ENCODE measurements at regions not wholly inside any gene's neighbourhood (a gene's known extent, or its start where the extent isn't known, plus 50 kb on each side); places are given as distances from the start of the nearest gene placed in this dataset.
"Not testable (repeated sequence)": the region's sequence is repeated elsewhere in the genome, so short reads cannot be mapped to it uniquely, and the experiment has no call there.

- FAIRE-seq (no peak), ATAC-seq (no peak), DNase-seq (ENCODE audit: low spot score) (no peak)
- Histone ChIP-seq H3K27ac (ENCODE audit: extremely low read length, insufficient read depth, low read length) (no peak overlapping the region), H3K4me2 (ENCODE audit: low read depth, low read length) (no peak overlapping the region), H4K20me1 (ENCODE audit: insufficient read depth, low read length) (no peaks in the 10 kb centered on the region), H3K27me3 (ENCODE audit: control insufficient read depth in 1 of 2, insufficient read depth in 2 of 2, low read length in 2 of 2) (no peaks in the 10 kb centered on the region), H3K36me3 (replicated peaks in 1 of 2; ENCODE audit: control insufficient read depth in 1 of 2, insufficient read depth in 2 of 2, low read length in 2 of 2) (no peaks in the 10 kb centered on the region), H3K9ac (ENCODE audit: insufficient read depth, low read depth, low read length) (no peak overlapping the region), H3K79me2 (ENCODE audit: insufficient read depth, low read length) (no peaks in the 10 kb centered on the region), H3K4me3 (replicated peaks in 1 of 3; ENCODE audit: insufficient read depth in 1 of 3, low read depth in 2 of 3, low read length in 3 of 3) (no peak overlapping the region), H3K4me1 (ENCODE audit: insufficient read depth, low read length) (no peaks in the 10 kb centered on the region), H3K9me3 (ENCODE audit: low read length) (peaks cover 56% of the 10 kb centered on the region), H2AFZ (ENCODE audit: low read length) (no peak overlapping the region)
- POLR2A ChIA-PET: no interaction called here
- intact Hi-C loops (cut with micrococcal nuclease; ENCODE audit: unreplicated experiment) (no loop called here), in situ Hi-C loops (cut with HindIII; ENCODE audit: extremely low pct_ligation_motif_present, low pct_unique_long_range_greater_than_20kb) (no loop called here)
- CTCF ChIA-PET (ENCODE audit: low intra/inter-chr PET ratio, low total read pairs): no interaction called here
- TF ChIP-seq ZNF280D (CRISPR knock-in tag; IDR thresholded peaks at IDR 0.05): no peak
- no TSS peak for BruUV-seq (replicated peaks)
Measured at GRCh38 chr10:20372748-20373147, 524.4 kb downstream of the NEBL start.

GRCh38 chr10:20370977-20371533, 526.1 kb downstream of the NEBL start:
- FAIRE-seq; DNase-seq (ENCODE audit: low spot score); in situ Hi-C loops (cut with HindIII; ENCODE audit: extremely low pct_ligation_motif_present, low pct_unique_long_range_greater_than_20kb); H3K9ac ChIP-seq (ENCODE audit: insufficient read depth, low read depth, low read length); POLR2A ChIA-PET; H3K36me3 ChIP-seq (replicated peaks in 1 of 2; ENCODE audit: control insufficient read depth in 1 of 2, insufficient read depth in 2 of 2, low read length in 2 of 2); H3K79me2 ChIP-seq (ENCODE audit: insufficient read depth, low read length); H3K27me3 ChIP-seq (ENCODE audit: control insufficient read depth in 1 of 2, insufficient read depth in 2 of 2, low read length in 2 of 2); H4K20me1 ChIP-seq (ENCODE audit: insufficient read depth, low read length); H2AFZ ChIP-seq (ENCODE audit: low read length); CTCF ChIA-PET (ENCODE audit: low intra/inter-chr PET ratio, low total read pairs); BruUV-seq (replicated peaks); H3K4me2 ChIP-seq (ENCODE audit: low read depth, low read length); intact Hi-C loops (cut with micrococcal nuclease; ENCODE audit: unreplicated experiment); H3K4me1 ChIP-seq (ENCODE audit: insufficient read depth, low read length); H3K4me3 ChIP-seq (replicated peaks in 1 of 3; ENCODE audit: insufficient read depth in 1 of 3, low read depth in 2 of 3, low read length in 3 of 3); H3K27ac ChIP-seq (ENCODE audit: extremely low read length, insufficient read depth, low read length); ATAC-seq: not testable (repeated sequence)
- WGBS (ENCODE audit: low lambda C conversion rate): 32% methylated on average over 7 of the region's 7 CpGs
- H3K9me3 ChIP-seq (ENCODE audit: low read length): peaks cover 67% of the 10 kb centered on the region

Data from HepG2 (cell line).